A204.1 (cell line): ENCODE measurements at regions not wholly inside any gene's neighbourhood (a gene's known extent, or its start where the extent isn't known, plus 50 kb on each side); places are given as distances from the start of the nearest gene placed in this dataset.

Experiments used
- FAIRE-seq: peaks from 2 replicates; lab custom pipeline; 2012; peaks lifted over from hg19 to GRCh38; lab: Jason Lieb, UNC

- no peak for FAIRE-seq
Observed at GRCh38 chr7:24341691-24342413, 57.9 kb downstream of the NPY start.

- FAIRE-seq = no peak
Observed at GRCh38 chr7:24343614-24344013, 59.6 kb downstream of the NPY start.

GRCh38 chr7:24346129-24346528 is 62.1 kb downstream of the NPY start:
- no peak for FAIRE-seq

- FAIRE-seq = no peak
Observed at GRCh38 chr7:24346716-24347115, 62.7 kb downstream of the NPY start.

- FAIRE-seq = no peak
Observed at GRCh38 chr7:24349339-24349738, 65.3 kb downstream of the NPY start.

- FAIRE-seq = no peak
Observed at GRCh38 chr7:24354456-24354855, 70.5 kb downstream of the NPY start.

GRCh38 chr7:24356718-24357386 is 72.9 kb downstream of the NPY start:
- FAIRE-seq = no peak

GRCh38 chr7:24361001-24361400 is 77.0 kb downstream of the NPY start:
- FAIRE-seq = no peak

- FAIRE-seq = no peak
Observed at GRCh38 chr7:24365606-24366005, 81.6 kb downstream of the NPY start.

GRCh38 chr7:24366876-24367275 is 82.9 kb downstream of the NPY start:
- no peak for FAIRE-seq

- no peak for FAIRE-seq
Observed at GRCh38 chr7:24368161-24368560, 84.2 kb downstream of the NPY start.

GRCh38 chr7:24370541-24370940 is 86.6 kb downstream of the NPY start:
- FAIRE-seq = no peak

GRCh38 chr7:24372961-24373955 is 89.3 kb downstream of the NPY start:
- FAIRE-seq = no peak

GRCh38 chr7:24378871-24379616 is 95.1 kb downstream of the NPY start:
- no peak for FAIRE-seq

GRCh38 chr7:24381894-24382505 is 98.0 kb downstream of the NPY start:
- FAIRE-seq = no peak

- no peak for FAIRE-seq
Observed at GRCh38 chr7:24383055-24383454, 99.1 kb downstream of the NPY start.

GRCh38 chr7:24384362-24385030 is 100.5 kb downstream of the NPY start:
- FAIRE-seq = no peak

- no peak for FAIRE-seq
Observed at GRCh38 chr7:24388212-24388611, 104.2 kb downstream of the NPY start.

- FAIRE-seq = no peak
Observed at GRCh38 chr7:24390376-24391157, 106.6 kb downstream of the NPY start.

- no peak for FAIRE-seq
Observed at GRCh38 chr7:24392774-24393173, 108.8 kb downstream of the NPY start.
